Aorta (tissue), 5 donors: ENCODE measurements at regions not wholly inside any gene's neighbourhood (a gene's known extent, or its start where the extent isn't known, plus 50 kb on each side); places are given as distances from the start of the nearest gene placed in this dataset.
"Not testable (repeated sequence)": the region's sequence is repeated elsewhere in the genome, so short reads cannot be mapped to it uniquely, and the experiment has no call there.

Experiments used
- ATAC-seq: fragments of 200-7000 bp; cut with Tn5 transposase; one replicate; pipeline ENCODE4 v1.9.1; 2022; ENCODE audit warnings: moderate library complexity; ENCODE audit not compliant: low FRiP score
- DNase-seq, 2 donors: peaks; one replicate each; pipeline ENCODE4 v3.0.0-alpha.2; 2020
- H3K27ac ChIP-seq, 2 donors: one replicate each; pipeline ENCODE4 v1.5.1; 2013; ENCODE audit warnings: low read length in 2 of 2, mild to moderate bottlenecking in 2 of 2, moderate library complexity in 2 of 2, control low read depth in 1 of 2, inconsistent platforms in 1 of 2, low read depth in 1 of 2
- H3K27me3 ChIP-seq, 2 donors: one replicate each; pipeline ENCODE4 v1.6.1; 2013; ENCODE audit warnings: control low read depth in 1 of 2, low read length in 1 of 2, mild to moderate bottlenecking in 1 of 2, moderate library complexity in 1 of 2; ENCODE audit not compliant: insufficient read depth in 2 of 2, control insufficient read depth in 1 of 2
- H3K36me3 ChIP-seq, 2 donors: one replicate each; pipeline ENCODE4 v1.6.1; 2013; ENCODE audit warnings: control low read depth in 1 of 2, low read length in 1 of 2, mild to moderate bottlenecking in 1 of 2; ENCODE audit not compliant: insufficient read depth in 2 of 2, control insufficient read depth in 1 of 2
- H3K4me1 ChIP-seq, 2 donors: one replicate each; pipeline ENCODE4 v1.6.1; 2013; ENCODE audit warnings: low read length in 2 of 2, control low read depth in 1 of 2, mild to moderate bottlenecking in 1 of 2, moderate library complexity in 1 of 2; ENCODE audit not compliant: insufficient read depth in 2 of 2, control insufficient read depth in 1 of 2
- H3K4me3 ChIP-seq, 2 donors: one replicate each; pipeline ENCODE4 v1.5.1; 2013; ENCODE audit warnings: low read length in 2 of 2, control low read depth in 1 of 2, mild to moderate bottlenecking in 1 of 2
- H3K9me3 ChIP-seq: one replicate; pipeline ENCODE4 v1.6.1; 2013; ENCODE audit warnings: mild to moderate bottlenecking, low read length; ENCODE audit not compliant: control insufficient read depth
- WGBS, 2 donors: extraction: QIAGEN DNeasy Blood & Tissue Kit; methylation state at CpG; one replicate each; pipeline ENCODE4 v1.1.7; 2013; 5-methylcytosine and 5-hydroxymethylcytosine counted together
- intact Hi-C, 2 donors: fragments of 100-400 bp; cut with DNase I; formaldehyde crosslinking; loops; one replicate each; pipeline versions ENCODE4 v1.14.2 to v1.15.0; 2022
- donor health status: healthy with polysubstance abuse.
- donor health status: Bipolar disorder and iron deficiency.
- donor health status: DM: no; HTN: no; CAD: no.
- donor health status: DM: no; HTN: no; CAD: no.
- donor health status: DM: yes; HTN: yes; CAD: no.

- H3K27ac ChIP-seq, H3K27me3 ChIP-seq, H3K4me3 ChIP-seq, ATAC-seq, intact Hi-C loops, H3K36me3 ChIP-seq, H3K9me3 ChIP-seq, H3K4me1 ChIP-seq, DNase-seq: not testable (repeated sequence)
- 5 to 10% methylated on average over 3 of the region's 3 CpGs for WGBS, 2 donors
Measured at GRCh38 chr3:104089987-104090386, 1276.7 kb upstream of the ALCAM start.

DNA sequence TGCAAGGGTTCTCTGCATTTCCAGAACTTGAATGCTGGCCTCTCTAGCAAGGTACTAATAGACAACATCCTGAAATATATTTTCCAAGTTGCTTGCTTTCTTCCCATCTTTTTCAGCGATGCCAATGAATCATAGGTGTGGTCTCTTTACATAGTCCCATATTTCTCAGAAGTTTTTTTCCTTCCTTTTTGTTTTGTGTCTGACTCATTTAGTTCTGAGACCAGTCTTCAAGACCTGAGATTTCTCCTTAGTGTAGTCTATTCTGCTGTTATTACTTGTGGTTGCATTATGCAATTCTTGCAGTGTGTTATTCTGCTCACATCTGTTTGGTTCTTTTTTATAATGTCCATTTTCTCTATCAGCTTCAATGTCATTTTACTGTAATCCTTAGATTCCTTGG is 1265.0 kb upstream of the ALCAM start:
- no peak for ATAC-seq

DNA sequence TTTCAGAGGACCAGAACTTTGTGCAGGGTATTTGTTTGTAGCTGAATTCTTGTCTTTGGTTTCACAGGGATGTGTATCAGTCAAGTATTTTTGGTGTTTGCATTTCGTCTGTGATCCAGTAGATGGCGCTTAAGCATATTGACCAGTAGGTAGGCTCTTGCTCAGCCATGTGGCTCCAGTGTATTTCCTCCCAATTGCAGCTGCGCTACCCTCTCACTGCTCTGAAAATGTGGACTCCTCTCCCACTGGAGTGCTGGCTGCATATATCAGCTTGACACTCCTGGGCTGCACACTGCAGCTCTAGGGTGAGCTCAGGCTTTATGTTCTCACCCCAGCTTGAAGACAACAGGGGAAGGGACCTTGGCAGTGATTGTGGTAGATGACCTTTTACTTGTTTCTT is 1264.3 kb upstream of the ALCAM start:
- no peak overlapping the region for H3K27ac ChIP-seq
- intact Hi-C loops: no loop called here
- DNase-seq (no peak), ATAC-seq (no peak)
- H3K9me3 ChIP-seq: no peaks in the 10 kb centered on the region
- no peaks in the 10 kb centered on the region for H3K36me3 ChIP-seq
- WGBS, 2 donors: 10 to 28% methylated on average over 3 of the region's 3 CpGs
- no peak overlapping the region for H3K4me3 ChIP-seq
- no peaks in the 10 kb centered on the region for H3K4me1 ChIP-seq
- no peaks in the 10 kb centered on the region for H3K27me3 ChIP-seq

More for the DNA sequence above, 1265.0 kb upstream of the ALCAM start:
- Histone ChIP-seq H3K36me3 (no peaks in the 10 kb centered on the region), H3K4me1 (no peaks in the 10 kb centered on the region), H3K9me3 (no peaks in the 10 kb centered on the region), H3K4me3 (no peak overlapping the region), H3K27me3 (no peaks in the 10 kb centered on the region), H3K27ac (no peak overlapping the region)
- WGBS, 2 donors: 76 to 88% methylated on average over 1 of the region's 1 CpG
- intact Hi-C loops: no loop called here
- DNase-seq: no peak

- no peak for ATAC-seq
- no peaks in the 10 kb centered on the region for H3K9me3 ChIP-seq
- H3K4me3 ChIP-seq: no peak overlapping the region
- no peak overlapping the region for H3K27ac ChIP-seq
- intact Hi-C loops: no loop called here
- no peaks in the 10 kb centered on the region for H3K36me3 ChIP-seq
- H3K27me3 ChIP-seq: no peaks in the 10 kb centered on the region
- H3K4me1 ChIP-seq: no peaks in the 10 kb centered on the region
- WGBS, 2 donors: 48 to 52% methylated on average over 3 of the region's 3 CpGs
- no peak for DNase-seq
Measured at GRCh38 chr3:104106276-104106675, 1260.4 kb upstream of the ALCAM start.

DNA sequence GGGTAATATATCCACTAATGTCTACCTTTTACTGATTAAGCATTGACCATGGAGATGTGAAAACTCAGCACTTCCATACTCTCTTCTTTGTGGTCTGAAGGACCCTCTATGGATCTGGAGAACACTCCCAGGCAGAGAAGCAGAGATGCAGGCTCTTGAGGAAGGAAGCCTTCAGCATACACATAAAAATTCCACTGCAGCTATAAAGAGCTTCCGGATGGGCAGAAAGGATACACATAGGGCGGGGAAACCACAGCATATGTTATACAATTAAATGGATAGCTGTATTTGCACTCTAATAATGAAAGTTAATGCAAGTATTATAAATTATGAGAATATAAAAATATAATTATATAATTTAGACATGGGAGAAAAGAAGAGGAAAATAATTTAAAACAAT is 1258.2 kb upstream of the ALCAM start:
- 56 to 68% methylated on average over 2 of the region's 2 CpGs for WGBS, 2 donors
- Histone ChIP-seq H3K27me3 (no peaks in the 10 kb centered on the region), H3K36me3 (no peaks in the 10 kb centered on the region), H3K9me3 (no peaks in the 10 kb centered on the region), H3K4me1 (no peaks in the 10 kb centered on the region), H3K4me3 (no peak overlapping the region), H3K27ac (no peak overlapping the region)
- intact Hi-C loops: no loop called here
- DNase-seq: no peak
- no peak for ATAC-seq

DNA sequence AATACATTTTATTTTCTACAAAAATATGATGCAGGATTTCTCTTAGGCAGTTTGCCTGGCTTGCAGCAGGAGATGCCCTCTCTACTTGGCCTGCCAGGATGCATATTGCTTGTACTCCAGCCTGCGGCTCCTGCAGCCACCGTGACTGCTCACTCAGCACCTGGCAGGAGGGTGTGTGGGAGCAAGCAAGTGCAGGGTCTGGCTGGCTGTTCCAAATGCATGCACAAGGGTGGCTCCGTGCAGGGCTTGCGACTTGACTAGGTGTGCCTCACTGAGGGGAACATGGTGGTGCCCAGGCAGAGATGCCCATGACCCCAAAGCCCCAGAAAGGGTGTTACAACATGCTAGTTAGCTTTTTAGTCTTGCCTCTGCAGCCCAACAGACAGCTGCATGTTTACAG is 1240.2 kb upstream of the ALCAM start:
- intact Hi-C loops: no loop called here
- 80 to 85% methylated on average over 4 of the region's 4 CpGs for WGBS, 2 donors
- no peak for ATAC-seq

GRCh38 chr3:104126864-104127553 is 1239.7 kb upstream of the ALCAM start:
- WGBS, 2 donors: 87 to 89% methylated on average over 7 of the region's 7 CpGs
- H3K4me3 ChIP-seq: no peak overlapping the region
- DNase-seq (no peak), ATAC-seq (no peak)
- intact Hi-C loops: no loop called here
- no peaks in the 10 kb centered on the region for H3K9me3 ChIP-seq
- H3K27ac ChIP-seq: no peak overlapping the region
- H3K27me3 ChIP-seq: no peaks in the 10 kb centered on the region
- no peaks in the 10 kb centered on the region for H3K4me1 ChIP-seq
- no peaks in the 10 kb centered on the region for H3K36me3 ChIP-seq

More for the DNA sequence above, 1240.2 kb upstream of the ALCAM start:
- H3K36me3 ChIP-seq: no peaks in the 10 kb centered on the region
- no peaks in the 10 kb centered on the region for H3K9me3 ChIP-seq
- no peaks in the 10 kb centered on the region for H3K4me1 ChIP-seq
- no peak overlapping the region for H3K27ac ChIP-seq
- H3K27me3 ChIP-seq: no peaks in the 10 kb centered on the region
- no peak overlapping the region for H3K4me3 ChIP-seq
- no peak for DNase-seq

DNA sequence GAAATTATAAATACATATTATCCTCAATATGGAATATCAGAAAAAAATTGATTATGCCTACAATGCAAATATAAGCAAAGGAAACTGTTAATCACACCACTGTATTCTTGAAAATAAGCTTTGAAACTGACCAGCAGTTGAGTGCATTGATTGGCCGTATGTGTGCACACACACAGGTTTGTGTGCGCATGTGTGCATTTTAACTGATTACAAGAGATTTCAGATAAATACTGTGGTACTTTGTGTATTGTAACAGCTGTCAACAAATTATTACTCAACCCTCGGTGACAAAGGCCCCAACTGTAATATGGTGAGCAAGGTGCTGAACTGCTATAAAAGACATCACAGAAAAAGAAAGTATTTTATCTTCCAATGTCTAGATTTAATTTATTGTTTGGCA is 1238.9 kb upstream of the ALCAM start:
- DNase-seq (no peak), ATAC-seq (no peak)
- no peak overlapping the region for H3K4me3 ChIP-seq
- H3K4me1 ChIP-seq: no peaks in the 10 kb centered on the region
- H3K27ac ChIP-seq: no peak overlapping the region
- 86 to 88% methylated on average over 3 of the region's 3 CpGs for WGBS, 2 donors
- intact Hi-C loops: no loop called here
- no peaks in the 10 kb centered on the region for H3K9me3 ChIP-seq
- H3K27me3 ChIP-seq: no peaks in the 10 kb centered on the region
- H3K36me3 ChIP-seq: no peaks in the 10 kb centered on the region

- Histone ChIP-seq H3K36me3 (no peaks in the 10 kb centered on the region), H3K4me1 (no peaks in the 10 kb centered on the region), H3K4me3 (no peak overlapping the region), H3K9me3 (no peaks in the 10 kb centered on the region), H3K27me3 (no peaks in the 10 kb centered on the region), H3K27ac (no peak overlapping the region)
- no peak for DNase-seq
- intact Hi-C loops: no loop called here
- no peak for ATAC-seq
- 76 to 79% methylated on average over 2 of the region's 2 CpGs for WGBS, 2 donors
Measured at GRCh38 chr3:104132566-104133403, 1233.9 kb upstream of the ALCAM start.
